COR-L47 (cell line): ENCODE measurements at regions not wholly inside any gene's neighbourhood (a gene's known extent, or its start where the extent isn't known, plus 50 kb on each side); places are given as distances from the start of the nearest gene placed in this dataset.
"Not testable (repeated sequence)": the region's sequence is repeated elsewhere in the genome, so short reads cannot be mapped to it uniquely, and the experiment has no call there.

Experiments
- DNase-seq: peaks from one replicate; lab custom pipeline; 2025; lab: John Stamatoyannopoulos, UW

DNA sequence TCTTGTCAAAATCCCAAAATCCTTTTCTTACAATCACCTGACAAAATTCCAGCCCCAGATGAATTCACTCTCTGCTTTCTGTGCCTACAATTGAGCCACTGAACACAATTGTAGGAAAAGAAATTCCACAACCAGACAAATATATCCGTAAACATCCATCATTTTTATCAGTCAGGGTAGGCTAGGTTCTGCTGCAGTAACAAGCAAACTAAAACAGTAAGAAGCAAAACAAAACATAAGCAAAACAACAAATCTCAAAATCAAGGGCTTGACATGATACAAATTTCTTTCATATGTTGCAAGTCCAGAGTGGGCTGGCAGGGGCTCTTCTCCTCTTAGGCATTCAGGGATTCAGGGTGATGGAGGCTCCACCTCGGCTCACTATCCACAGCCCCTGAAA, 114.2 kb upstream of the MAN2A1 start:
- DNase-seq = no peak

DNA sequence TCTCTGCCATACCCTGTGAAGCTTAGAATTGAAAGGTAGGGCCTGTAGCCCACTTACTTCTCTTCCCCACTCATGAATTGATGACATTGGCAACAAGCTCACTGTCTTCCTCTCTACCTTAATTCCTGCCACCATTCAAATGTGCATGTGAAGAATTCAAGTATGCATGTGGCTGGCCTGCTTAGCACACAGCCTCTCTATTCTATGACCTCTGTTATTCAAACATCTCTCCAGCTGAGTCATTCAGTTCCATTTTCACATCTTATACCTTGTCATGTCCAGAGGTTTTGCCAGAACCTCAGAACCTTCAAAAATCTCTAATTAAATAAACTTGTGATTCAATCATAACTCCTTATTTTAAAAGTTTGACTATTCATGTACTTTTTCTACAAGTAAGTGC, 114.7 kb upstream of the MAN2A1 start:
- no peak for DNase-seq

DNA sequence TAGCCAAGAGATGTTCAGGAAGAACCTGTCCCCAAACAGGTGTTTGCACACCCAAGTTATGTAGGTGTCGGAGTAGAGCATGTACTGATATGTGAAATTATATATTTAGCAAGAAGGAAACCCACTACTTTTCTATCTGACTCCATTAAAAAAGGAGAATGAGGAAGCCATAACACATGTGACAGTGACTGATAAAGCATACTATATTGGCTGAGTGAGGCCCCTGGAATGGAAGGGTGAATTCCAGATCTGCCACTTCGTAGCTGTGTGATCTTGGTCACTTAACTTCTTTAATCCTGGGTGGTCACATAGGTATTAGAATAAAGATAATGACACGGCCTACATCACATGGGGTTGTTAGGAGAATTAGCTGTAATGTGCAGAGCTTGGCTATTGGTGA, 116.0 kb upstream of the MAN2A1 start:
- no peak for DNase-seq

GRCh38 chr5:109573256-109573655, 116.5 kb upstream of the MAN2A1 start:
- no peak for DNase-seq

- DNase-seq = no peak
Observed at GRCh38 chr5:109571785-109572184, 117.9 kb upstream of the MAN2A1 start.

DNA sequence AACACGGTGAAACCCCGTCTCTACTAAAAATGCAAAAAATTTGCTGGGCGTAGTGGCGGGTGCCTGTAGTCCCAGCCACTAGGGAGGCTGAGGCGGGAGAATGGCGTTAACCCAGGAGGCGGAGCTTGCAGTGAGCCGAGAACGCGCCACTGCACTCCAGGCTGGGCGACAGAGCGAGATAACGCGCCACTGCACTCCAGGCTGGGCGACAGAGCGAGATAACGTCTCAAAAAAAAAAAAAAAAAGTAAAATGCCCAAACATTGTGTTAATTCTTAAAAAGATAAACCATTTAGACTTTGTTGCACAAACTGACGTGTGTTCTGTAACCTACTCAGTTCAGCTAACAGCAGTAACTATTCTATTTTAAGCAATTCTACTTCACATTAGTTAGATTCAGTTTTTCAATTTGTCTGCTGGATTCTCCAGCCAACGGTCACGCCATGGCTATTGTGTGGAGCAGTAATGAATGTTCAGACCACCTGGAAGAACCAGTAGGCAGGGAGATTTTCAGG, 119.3 kb upstream of the MAN2A1 start:
- no peak for DNase-seq

GRCh38 chr5:109567374-109568044, 122.2 kb upstream of the MAN2A1 start:
- DNase-seq = no peak

DNA sequence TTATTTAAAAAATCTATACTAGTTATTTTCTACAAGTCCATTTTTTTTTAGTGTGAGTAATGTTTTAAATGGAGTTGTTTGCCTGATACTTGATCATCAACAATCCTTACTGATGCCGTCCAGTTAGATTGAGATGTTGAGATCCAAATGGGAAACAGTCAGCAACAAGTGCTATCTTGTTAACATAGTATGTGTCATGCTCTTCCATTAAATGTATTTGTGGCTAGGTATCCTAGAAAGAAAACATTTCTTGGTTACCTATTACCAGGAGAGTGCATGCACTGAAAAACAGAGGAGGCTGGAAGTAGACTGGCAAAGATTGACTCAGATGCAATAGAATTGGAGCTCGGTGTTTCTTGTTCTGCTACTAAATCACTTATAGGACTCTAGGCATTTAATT, 123.4 kb upstream of the MAN2A1 start:
- no peak for DNase-seq

DNA sequence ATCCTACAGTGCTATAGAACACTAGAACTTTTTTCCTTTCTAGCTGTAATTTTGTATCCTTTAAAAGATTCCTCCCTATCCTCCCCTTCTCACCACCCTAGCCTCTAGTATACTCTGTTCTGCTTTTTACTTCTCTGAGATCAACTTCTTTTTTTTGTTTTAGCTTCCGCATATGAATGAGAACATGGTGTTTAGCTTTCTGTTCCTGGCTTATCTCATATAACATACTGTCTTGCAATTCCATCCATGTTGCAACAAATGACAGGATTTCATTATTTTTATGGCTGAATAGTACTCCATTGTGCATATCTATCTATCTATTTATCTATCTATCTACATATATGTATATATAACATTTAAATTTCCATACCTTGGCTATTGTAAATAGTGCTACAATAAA, 126.0 kb upstream of the MAN2A1 start:
- DNase-seq = no peak

GRCh38 chr5:109563189-109563588, 126.5 kb upstream of the MAN2A1 start:
- DNase-seq = no peak

- DNase-seq = no peak
Observed at GRCh38 chr5:109562441-109562840, 127.3 kb upstream of the MAN2A1 start.

- no peak for DNase-seq
Observed at GRCh38 chr5:109561447-109561846, 128.3 kb upstream of the MAN2A1 start.

GRCh38 chr5:109560554-109560953, 129.2 kb upstream of the MAN2A1 start:
- no peak for DNase-seq

GRCh38 chr5:109558952-109559351, 130.8 kb upstream of the MAN2A1 start:
- no peak for DNase-seq

DNA sequence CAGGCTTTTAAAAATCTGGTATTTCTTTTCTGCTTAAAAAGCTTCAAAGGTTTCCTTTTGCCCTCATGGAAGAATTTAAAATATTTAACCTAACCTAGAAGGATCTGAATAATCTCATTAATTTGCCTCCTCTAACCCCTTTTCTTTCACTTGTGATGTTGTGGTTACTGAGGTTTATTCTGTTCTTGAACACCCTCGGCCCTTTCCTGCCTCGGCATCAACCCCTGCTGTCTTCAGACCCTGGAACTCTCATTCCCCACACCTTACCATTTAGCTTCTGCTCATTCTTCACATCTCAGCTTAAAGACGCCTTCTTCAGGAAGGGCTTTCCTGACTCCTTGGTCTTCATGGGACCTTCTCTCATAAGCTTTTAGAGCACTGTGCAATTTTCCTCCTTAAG, 131.4 kb upstream of the MAN2A1 start:
- DNase-seq = no peak

GRCh38 chr5:109553846-109554245, 135.9 kb upstream of the MAN2A1 start:
- no peak for DNase-seq

GRCh38 chr5:109551234-109551633, 138.5 kb upstream of the MAN2A1 start:
- DNase-seq = not testable (repeated sequence)

DNA sequence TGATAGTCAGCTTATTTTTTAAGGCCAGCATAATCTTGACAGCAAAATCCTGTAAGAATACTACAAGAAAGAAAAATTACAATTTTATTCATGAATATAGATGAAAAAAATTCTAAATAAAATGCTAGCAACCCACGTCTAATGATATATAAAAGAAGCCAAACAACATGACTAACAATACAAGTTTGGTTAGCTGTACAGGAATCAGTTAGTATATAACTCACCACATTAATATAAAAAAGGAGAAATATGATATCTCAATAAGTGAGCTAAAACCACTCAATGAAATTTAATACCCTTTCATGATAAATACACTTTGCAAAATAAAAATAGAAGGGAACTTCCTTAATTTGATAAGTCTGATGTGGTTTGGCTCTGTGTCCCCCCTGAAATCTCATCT, 139.7 kb upstream of the MAN2A1 start:
- no peak for DNase-seq

DNA sequence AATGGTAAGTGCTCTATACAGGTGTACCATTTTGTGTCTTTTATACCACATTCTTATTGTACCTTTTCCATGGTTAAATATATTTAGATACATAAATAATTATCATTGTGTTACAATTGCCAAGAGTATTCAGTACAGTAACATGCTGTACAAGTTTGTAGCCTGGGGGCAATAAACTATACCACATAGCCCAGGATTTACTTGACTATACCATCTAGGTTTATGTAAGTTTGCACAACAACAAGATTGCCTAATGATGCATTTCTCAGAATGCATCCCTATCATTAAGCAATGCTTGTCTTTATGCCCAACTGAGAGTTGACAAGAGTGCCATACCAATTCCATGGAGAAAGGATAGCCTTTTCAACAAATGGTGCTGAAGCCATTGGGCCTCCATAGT, 136.7 kb upstream of the PJA2 start:
- DNase-seq = no peak

GRCh38 chr5:109544873-109545272, 135.1 kb upstream of the PJA2 start:
- DNase-seq = not testable (repeated sequence)

- DNase-seq = not testable (repeated sequence)
Observed at GRCh38 chr5:109538692-109539091, 128.9 kb upstream of the PJA2 start.

- not testable (repeated sequence) for DNase-seq
Observed at GRCh38 chr5:109535090-109535489, 125.3 kb upstream of the PJA2 start.

- DNase-seq = no peak
Observed at GRCh38 chr5:109533751-109534272, 124.0 kb upstream of the PJA2 start.

DNA sequence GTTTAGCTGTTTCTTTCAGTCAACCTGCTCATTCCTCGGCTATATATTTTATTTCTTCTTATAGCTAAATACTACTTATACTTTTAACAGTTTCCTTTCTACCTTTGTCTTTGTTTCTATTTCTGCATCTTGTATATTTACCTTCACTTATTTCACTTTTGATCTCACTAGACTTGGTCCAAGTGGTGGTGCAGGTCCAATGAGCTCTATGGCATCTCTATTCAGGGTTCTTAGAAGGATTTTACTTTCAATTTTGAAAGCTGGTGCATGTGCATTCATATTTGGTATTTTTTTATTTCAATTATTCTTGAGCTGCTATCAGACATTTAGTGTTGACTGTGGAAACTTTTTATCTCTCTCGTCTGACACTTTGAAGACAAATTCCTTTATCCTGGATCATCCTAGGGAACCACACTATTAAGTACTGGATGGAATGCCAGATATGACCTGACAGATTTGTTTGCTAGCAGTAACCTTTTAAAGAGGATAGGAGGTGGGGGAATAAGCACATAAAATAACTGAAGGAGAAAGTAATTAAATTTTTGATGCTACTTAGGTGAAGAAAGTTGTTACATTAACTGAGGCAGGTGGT, 123.1 kb upstream of the PJA2 start:
- no peak for DNase-seq
